Islet precursor cell (in vitro differentiated cells): ENCODE measurements at regions not wholly inside any gene's neighbourhood (a gene's known extent, or its start where the extent isn't known, plus 50 kb on each side); places are given as distances from the start of the nearest gene placed in this dataset.

Source experiments
- DNase-seq: peaks from one replicate; pipeline ENCODE4 v3.0.0-alpha.2; 2018

GRCh38 chr3:194867270-194867983, 181.7 kb downstream of the FAM43A start:
- DNase-seq = no peak

DNA sequence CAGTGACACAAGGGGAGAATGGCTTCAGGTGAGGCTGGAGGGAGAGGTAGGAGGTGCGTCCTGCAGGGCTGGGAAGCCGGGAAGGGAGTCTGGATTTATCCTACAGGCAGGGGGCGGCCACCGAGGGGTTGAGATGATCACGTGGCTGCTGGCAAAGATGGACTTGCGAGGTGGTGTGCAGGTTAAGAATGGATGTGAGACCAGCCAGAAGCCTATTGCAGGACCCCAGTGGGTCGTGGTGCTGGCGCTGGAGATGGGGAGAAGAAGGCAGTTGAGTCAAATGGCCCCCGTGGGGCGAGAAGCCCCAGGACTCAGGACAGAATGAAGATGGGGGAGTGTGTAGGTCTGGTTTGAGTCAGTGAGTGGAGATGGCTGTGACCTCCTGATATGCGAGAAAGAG, 183.1 kb downstream of the FAM43A start:
- no peak for DNase-seq

DNA sequence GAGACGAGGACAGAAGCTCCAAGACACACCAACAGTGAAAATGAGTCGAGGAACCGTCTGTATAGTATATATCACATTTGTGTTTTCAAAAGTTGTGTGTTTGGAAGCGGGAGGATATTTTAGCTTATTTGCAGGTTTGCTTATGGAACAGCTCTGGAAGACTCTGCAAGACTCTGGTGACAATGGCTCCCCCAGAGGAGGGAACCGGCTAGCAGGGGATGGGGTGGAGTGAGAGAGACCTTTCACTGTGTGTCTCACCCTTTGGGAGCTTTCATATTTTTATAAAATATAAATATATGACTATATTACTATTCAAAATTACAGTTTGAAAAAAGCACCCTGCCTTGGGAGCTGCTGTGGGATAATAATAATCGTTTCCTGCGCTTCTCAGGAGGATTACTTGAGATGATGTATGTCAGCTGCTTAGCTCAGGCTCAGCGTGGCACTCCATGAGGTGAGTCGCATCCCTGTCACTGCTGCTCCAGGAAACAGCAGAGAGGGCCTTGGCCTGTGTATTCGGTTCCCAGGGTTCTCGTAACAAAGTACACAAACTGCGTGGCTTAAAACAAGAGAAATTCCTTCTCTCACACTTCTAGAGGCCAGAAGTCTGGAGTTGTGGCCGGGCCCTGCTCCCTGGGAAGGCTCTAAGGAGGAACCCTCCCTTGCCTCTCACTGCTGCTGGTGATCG, 183.9 kb downstream of the FAM43A start:
- DNase-seq = peak; percentile 67

- DNase-seq = peak; percentile 84
Observed at GRCh38 chr3:194870394-194871110, 184.9 kb downstream of the FAM43A start.

DNA sequence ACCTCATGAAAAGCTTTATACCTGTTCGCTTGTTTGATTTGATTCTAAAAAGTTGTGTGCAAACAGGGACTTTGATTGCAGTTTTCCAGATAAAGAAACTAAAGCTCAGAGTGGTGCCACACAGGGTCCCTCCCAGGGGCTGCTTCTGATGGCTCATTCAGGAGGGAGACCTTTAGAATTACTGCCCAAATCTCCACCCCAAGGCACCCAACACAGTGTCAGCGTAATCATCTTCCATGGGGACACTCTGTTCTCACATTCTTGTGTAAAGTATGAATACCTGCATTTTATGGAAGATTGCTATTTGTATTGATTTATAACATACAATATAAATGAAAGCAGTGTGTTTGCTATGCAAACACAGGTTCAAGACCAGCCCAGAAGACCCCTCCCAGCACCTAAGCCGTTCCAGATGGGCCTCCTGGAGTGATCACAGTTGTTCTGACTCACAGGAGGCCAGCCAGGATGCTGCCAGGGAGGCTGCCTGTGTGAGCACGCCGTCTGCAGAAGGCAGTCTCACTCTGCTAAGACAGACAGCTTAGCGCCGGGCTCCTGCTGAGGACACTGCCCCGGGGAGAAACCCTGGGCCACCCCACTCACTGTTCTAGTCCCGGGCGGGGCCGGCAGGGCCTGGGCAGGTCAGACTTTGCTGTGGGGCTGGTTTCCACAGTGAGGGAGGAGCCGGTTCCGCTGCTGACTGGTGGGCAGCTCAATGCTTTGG, 185.6 kb downstream of the FAM43A start:
- DNase-seq = peak; percentile 98

DNA sequence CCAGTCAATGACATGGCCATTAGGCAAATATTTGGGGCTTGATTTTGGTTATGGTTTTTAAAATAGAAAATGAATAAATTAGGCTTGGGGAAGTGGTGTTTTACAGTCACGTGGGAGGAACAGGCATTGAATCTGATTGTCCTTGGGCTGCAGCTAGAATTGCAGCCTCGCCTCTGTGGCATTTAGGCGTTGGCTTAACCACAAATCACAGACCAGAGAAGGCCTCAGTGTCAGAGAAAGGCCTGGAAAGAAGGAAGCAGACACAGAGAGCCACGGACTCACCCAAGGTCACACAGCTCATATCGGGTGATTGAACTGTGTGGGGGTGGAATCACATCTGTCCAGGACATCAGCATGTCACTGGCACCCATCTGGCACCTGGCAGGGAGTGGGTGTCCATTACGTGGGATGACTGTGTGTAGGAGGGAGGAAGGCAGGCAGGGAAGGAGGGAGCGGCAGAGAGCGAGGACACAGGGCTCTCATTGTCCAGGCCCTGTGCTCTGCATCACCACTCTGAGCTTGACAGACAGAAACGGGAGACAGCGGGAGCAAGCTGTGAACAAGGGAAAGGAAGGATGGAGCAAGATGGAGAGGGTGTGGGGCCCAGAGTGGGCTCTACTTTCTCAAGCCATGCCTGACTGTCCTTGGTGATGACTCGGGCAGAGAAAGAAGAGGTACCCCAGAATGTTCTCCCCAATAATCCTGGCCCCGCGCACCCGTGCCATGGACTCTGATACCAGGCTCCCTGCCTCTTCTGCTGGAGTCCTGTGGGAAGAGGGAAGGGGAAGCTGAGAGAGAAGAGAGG, 186.4 kb downstream of the FAM43A start:
- peak; percentile 88 for DNase-seq

DNA sequence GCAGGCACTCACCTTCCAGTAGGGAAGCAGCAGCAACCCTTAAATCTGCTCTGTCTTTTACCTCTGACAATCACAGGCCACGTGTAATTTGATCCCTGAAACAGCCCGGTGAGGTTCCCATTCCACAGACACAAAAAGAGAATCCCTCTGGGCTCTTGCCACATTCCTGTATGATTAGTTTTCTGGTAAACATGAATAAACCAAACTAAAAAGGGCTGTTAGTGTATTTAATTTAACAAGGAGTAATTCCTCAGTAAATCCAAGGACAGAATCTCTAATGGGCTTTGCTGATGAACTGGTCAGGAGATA, 186.9 kb downstream of the FAM43A start:
- DNase-seq = peak; percentile 89

DNA sequence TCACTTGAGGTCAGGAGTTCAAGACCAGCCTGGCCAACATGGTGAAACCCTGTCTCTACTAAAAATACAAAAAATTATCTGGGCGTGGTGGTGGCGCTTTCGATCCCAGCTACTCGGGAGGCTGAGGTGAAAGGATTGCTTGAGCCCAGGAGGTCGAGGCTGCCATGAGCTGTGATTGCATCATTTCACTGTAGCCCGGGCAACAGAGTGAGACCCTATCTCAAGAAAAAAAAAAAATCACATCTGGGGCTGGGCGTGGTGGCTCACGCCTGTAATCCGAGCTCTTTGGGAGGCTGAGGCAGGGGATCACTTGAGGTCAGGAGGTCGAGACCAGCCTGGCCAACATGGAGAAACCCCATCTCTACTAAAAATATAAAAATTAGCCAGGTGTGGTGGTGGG, 187.8 kb downstream of the FAM43A start:
- peak; percentile 26 for DNase-seq

- DNase-seq = peak; percentile 45
Observed at GRCh38 chr3:194874206-194874605, 188.5 kb downstream of the FAM43A start.

DNA sequence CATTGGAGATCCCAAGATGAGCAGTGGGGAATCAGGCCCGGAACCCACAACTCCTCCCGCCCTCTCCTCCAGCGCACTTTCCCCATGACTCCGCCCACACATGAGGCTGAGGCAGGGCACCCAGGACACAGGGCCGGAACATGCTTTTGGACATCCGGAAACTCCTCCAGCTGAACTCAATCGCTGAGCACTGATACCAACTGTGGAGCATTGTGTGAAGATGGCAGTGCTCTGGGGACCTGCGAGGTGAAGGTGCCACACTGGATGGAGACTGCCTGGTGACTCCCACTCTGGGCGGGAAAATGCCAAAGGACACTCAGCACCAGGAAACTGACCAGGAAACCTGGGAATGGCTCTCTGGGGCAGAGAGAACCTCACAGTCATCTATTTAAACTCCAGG, 189.1 kb downstream of the FAM43A start:
- peak; percentile 27 for DNase-seq

DNA sequence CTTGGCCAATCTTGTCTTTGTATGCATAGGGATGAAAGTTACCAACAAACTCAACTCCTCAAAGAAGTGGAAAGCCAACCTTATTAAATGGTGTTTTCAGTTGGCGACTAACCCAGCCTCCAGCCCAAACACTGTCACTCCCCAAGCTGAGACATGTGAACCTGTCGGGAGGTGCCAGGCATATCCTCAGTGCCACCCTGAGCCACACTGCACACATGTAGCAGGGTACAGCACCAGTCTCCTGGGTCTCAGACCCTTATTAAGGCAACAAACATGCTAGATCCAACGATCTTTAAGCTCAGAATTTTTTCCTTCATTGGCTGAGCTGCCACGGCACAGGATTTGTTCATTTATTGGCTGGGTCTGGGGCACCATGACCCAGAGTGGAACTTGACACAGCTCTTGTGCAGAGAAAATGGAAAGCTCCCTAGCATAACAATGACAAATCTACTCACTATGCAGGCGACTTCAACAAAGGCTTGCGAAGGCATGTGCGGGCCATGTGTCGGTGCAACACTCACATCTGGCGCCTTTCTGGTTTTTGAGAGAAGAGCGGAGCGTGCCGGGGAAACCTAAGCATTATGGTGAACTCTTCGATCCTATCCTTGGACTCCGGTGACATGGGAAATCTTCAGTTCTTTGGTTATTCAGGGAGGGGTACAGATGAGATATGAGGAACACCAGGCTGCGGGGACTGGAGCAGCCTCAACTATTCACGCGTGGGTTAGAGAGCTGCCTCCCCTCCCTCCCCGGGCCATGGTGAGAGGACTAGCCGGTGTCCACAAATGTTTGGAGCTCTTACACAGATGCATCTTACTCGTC, 190.1 kb downstream of the FAM43A start:
- DNase-seq = peak; percentile 29

DNA sequence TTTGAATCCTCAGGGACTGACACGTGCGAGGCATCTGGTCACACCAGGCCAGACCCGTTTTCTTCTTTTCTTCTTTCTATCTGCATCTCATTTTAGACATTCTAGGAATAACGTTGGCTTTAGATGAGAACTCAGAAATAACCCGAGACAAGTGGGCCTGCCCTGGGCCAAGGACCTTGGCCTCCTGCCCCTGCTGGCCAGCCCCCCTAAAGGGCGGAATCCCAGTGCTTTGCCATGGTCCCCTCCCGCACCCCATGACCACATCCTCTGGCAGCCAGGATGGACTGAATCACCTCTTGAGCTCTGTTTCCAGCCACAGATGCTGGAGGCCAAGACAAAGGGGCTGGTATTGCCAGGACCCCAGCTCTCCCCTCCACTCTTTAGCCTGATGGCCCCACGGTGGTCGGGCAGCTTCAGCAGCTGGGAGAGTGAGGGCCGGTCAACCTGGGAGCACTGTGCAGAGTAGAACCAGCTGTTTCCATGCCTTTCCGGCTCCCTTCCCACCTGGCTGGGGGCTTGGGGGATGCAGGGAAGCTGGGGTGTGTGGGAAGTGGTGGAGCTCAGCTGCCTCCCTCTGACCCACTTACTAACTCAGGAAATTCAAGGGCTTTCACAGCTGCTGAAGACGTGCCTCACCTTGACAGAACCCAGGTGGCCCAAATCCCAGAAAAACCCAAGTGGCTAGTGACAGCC, 190.9 kb downstream of the FAM43A start:
- peak; percentile 51 for DNase-seq

DNA sequence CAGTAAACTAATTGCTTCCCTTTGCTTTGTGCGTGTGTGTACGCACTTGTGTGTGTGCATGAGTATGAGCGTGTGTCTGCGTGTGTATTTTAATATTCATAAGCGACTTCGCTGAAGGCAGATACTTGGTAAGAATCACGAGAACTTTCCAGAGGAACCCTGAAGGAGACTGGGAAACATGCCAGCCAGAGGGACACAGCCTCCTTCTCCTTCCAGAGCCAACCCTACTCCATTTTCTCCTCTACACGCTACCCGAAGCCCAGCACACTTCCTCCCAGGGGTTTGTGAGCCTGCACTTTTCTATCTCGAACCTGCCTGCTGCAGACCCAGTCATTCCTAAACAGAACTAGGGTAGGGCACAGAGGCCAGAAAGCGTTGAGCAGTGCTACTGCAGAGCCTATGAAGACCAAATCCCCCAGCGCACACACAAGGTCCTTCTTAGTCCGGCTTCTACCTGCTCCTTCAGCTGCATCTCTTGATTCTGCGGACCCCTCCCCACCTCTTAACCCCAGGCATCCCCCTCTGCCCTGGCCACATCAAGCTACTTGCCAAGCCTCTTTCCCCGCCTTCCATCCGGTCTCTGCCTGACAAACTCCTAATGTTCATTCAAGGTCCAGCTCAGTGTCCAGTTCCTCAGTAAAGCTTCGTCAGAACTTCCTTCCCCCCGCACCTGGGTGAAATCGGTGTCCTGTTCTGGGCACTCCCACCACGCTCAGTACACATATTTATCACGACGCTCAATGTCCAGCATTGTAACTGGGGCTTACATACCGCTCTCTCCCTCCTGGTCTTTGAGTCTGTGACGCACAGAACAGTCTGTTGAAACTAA, 191.8 kb downstream of the FAM43A start:
- peak; percentile 42 for DNase-seq

DNA sequence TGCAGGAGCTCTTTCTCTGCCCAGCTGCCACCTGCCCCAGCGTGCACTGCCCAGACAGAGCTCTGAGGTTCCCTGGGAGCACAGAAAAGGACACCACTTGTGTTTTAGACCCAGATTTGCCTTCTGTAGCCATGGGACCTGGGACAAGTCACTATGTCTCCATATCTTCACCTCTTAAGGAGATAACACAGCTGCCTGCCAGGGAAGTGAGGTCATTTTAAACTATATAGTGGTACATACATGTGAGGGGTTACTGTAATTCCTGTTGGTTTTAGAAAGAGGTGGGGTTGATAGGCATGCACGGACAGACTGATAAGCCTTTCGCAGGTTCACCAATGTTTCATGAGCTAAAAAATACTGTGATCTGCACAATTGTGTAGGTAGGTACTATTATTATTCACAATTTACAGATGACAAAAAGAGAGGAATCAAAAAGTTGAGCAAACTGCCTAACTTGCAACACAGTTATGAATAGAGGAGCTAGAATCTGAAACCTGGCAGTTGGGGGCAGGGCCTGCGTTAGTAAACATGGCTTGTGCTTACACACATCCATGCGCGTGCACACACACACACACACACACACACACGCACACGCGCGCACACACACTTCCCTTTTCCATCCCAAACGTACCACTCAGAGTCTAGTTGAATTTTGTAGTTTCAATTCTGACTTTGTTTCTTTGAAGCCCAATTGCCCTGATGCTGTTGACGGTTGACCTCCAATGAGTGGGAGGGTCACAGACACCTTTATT, 193.6 kb downstream of the FAM43A start:
- DNase-seq = peak; percentile 30

DNA sequence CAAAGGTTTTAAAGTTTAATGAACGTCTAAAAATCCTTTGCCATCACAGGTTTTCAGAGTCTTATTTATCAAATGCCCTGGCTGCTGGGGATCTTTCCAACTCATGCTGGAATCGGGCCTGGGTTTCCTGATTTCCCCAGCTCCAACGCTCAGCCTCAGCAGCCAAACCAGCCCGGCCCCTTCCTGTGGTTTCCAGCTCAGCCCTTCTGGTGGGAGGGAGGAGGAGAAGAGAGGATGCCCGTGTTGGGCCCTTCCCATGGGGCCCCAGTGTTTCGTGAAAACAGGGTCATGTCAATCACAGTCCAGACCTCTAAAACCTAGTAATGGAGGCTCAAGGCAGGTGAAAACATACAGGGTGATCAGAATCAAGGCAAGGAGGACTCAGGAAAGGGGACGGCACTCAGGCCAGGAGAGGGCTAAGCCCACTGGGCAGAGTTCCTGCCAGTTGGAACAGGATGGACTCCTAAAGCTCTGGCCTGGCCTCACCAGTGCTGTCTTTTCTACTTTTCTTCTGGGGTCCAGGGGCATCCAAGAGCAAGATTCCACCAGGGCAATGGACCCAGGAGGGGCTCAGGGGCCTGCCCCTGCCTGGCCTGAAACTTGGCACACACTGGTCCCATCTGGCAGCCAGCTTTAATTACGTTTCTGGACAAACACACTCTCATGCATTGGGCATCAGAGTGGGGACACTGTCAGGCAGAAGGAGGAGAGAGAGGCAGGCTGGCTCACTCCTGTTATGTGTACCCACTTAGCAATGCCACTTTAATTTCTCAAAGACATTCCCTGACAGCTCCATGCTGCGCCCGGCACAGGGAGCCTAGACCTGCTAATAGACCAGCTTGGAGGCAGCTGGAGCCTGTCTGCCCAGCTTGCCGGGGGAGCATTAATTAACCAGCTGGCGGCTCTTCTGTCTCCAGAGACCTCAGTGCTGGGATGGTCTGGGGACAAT, 194.6 kb downstream of the FAM43A start:
- DNase-seq = peak; percentile 47

- peak; percentile 25 for DNase-seq
Observed at GRCh38 chr3:194880940-194881925, 195.6 kb downstream of the FAM43A start.
